SK-N-SH (cell line): ENCODE measurements at regions not wholly inside any gene's neighbourhood (a gene's known extent, or its start where the extent isn't known, plus 50 kb on each side); places are given as distances from the start of the nearest gene placed in this dataset.

Experiments
- CTCF ChIP-seq: fragments of 200-600 bp; sonication (generic); IDR thresholded peaks from 2 replicates; pipeline ENCODE4 v1.6.1; 2017; ENCODE audit warnings: antibody characterized with exemption, mild to moderate bottlenecking, moderate library complexity
- ELF1 ChIP-seq: IDR thresholded peaks from 2 replicates; pipeline ENCODE4 v1.4.0; 2012
- JUND ChIP-seq: IDR thresholded peaks from 2 replicates; pipeline ENCODE4 v1.4.0; 2012
- MAX ChIP-seq: IDR thresholded peaks from 2 replicates; pipeline ENCODE4 v1.4.0; 2012; ENCODE audit warnings: low read depth
- POLR2AphosphoS5 ChIP-seq: IDR thresholded peaks from 2 replicates; pipeline ENCODE4 v1.6.1; 2012; ENCODE audit warnings: low read depth, low read length
- RCOR1 ChIP-seq: fragments of 150-350 bp; IDR thresholded peaks from 2 replicates; pipeline ENCODE4 v1.6.1; 2017; ENCODE audit warnings: antibody characterized with exemption, low read length
- REST ChIP-seq: IDR thresholded peaks from 2 replicates; pipeline ENCODE4 v1.6.1; 2012; ENCODE audit warnings: mild to moderate bottlenecking, low read depth, low read length, moderate library complexity
- SMC3 ChIP-seq: IDR thresholded peaks from 2 replicates; pipeline ENCODE4 v1.6.1; 2012; ENCODE audit warnings: low read depth, low read length, improper control_type of control experiment
- TEAD4 ChIP-seq: IDR thresholded peaks from 2 replicates; pipeline ENCODE4 v1.4.0; 2012; ENCODE audit warnings: mild to moderate bottlenecking, borderline replicate concordance; ENCODE audit not compliant: insufficient read depth
- USF2 ChIP-seq: fragments of 150-350 bp; IDR thresholded peaks from 2 replicates; pipeline ENCODE4 v1.6.1; 2017; ENCODE audit warnings: antibody characterized with exemption, low read length, low read depth, borderline replicate concordance

GRCh38 chr17:79353016-79353415 lies 257.8 kb downstream of the RBFOX3 start:
- no peak for TF ChIP-seq POLR2AphosphoS5
- TF ChIP-seq TEAD4 = no peak
- TF ChIP-seq USF2 = no peak
- TF ChIP-seq ELF1 = no peak
- no peak for TF ChIP-seq RCOR1
- TF ChIP-seq MAX = no peak
- no peak for TF ChIP-seq SMC3
- TF ChIP-seq JUND = no peak
- no peak for TF ChIP-seq CTCF
- TF ChIP-seq REST = no peak
